Fibroblast of lung (primary cell): ENCODE measurements at regions not wholly inside any gene's neighbourhood (a gene's known extent, or its start where the extent isn't known, plus 50 kb on each side); places are given as distances from the start of the nearest gene placed in this dataset.

Experiments used
- DNase-seq, 2 donors: peaks; one replicate each; pipeline versions ENCODE4 v3.0.0 to v3.0.0-alpha.2; 2010; ENCODE audit warnings: low read depth in 2 of 2
- H2AFZ ChIP-seq: 2 replicates; pipeline ENCODE4 v1.5.1; 2012; ENCODE audit warnings: low read length, control low read depth, inconsistent platforms
- H3K27ac ChIP-seq: 2 replicates; pipeline ENCODE4 v1.5.1; 2011; ENCODE audit warnings: low read length, control low read depth; ENCODE audit not compliant: insufficient read depth
- H3K27me3 ChIP-seq: 2 replicates; pipeline ENCODE4 v1.5.1; 2011; ENCODE audit warnings: mild to moderate bottlenecking, low read length; ENCODE audit not compliant: control insufficient read depth, insufficient read depth
- H3K36me3 ChIP-seq: 2 replicates; pipeline ENCODE4 v1.5.1; 2011; ENCODE audit warnings: low read length; ENCODE audit not compliant: control insufficient read depth, insufficient read depth
- H3K4me1 ChIP-seq: 2 replicates; pipeline ENCODE4 v1.5.1; 2011; ENCODE audit warnings: low read length; ENCODE audit not compliant: control insufficient read depth, insufficient read depth; ENCODE audit errors: extremely low read depth
- H3K4me2 ChIP-seq: 2 replicates; pipeline ENCODE4 v1.5.1; 2011; ENCODE audit warnings: low read length, control low read depth; ENCODE audit not compliant: insufficient read depth; ENCODE audit errors: extremely low read depth
- H3K4me3 ChIP-seq, 4 experiments: fragments of 200-600 bp in 1 of 4; sonication (generic) in 1 of 4; replicated peaks in 1 of 4; 2 replicates each; pipeline ENCODE4 v1.5.1; 2011 to 2016; ENCODE audit warnings: low read length in 4 of 4, low read depth in 3 of 4, mild to moderate bottlenecking in 3 of 4, control low read depth in 2 of 4, inconsistent platforms in 1 of 4, mixed read lengths in 1 of 4; ENCODE audit not compliant: insufficient read depth in 1 of 4; ENCODE audit errors: control extremely low read depth in 1 of 4
- H3K79me2 ChIP-seq: 2 replicates; pipeline ENCODE4 v1.5.1; 2012; ENCODE audit warnings: mild to moderate bottlenecking, low read length, inconsistent platforms; ENCODE audit not compliant: control insufficient read depth, insufficient read depth
- H3K9ac ChIP-seq: 2 replicates; pipeline ENCODE4 v1.5.1; 2011; ENCODE audit warnings: mild to moderate bottlenecking, low read length, control low read depth; ENCODE audit not compliant: insufficient read depth
- H3K9me3 ChIP-seq: 2 replicates; pipeline ENCODE4 v1.5.1; 2012; ENCODE audit warnings: low read depth, low read length; ENCODE audit not compliant: control insufficient read depth, insufficient read depth
- H4K20me1 ChIP-seq: 2 replicates; pipeline ENCODE4 v1.5.1; 2011; ENCODE audit warnings: low read length; ENCODE audit not compliant: control insufficient read depth, insufficient read depth; ENCODE audit errors: extremely low read depth
- EZH2 ChIP-seq: IDR thresholded peaks from 2 replicates; pipeline ENCODE4 v1.5.1; 2012; ENCODE audit warnings: low read length, control low read depth, mild to moderate bottlenecking; ENCODE audit errors: missing control alignments
- TF ChIP-seq, protein P1 (sequence below), 2 donors: IDR thresholded peaks in 1 of 2; conservative IDR thresholded peaks in 1 of 2; 1 replicate in 1 of 2; 2 replicates in 1 of 2; pipeline ENCODE4 v1.5.1; 2011 to 2012; ENCODE audit warnings: low read length in 2 of 2, control low read depth in 1 of 2, inconsistent platforms in 1 of 2, low read depth in 1 of 2, mild to moderate bottlenecking in 1 of 2

- Histone ChIP-seq H3K27me3 (no peaks in the 10 kb centered on the region), H4K20me1 (no peaks in the 10 kb centered on the region), H3K79me2 (no peaks in the 10 kb centered on the region), H3K27ac (no peak overlapping the region), H3K9me3 (no peaks in the 10 kb centered on the region), H2AFZ (no peak overlapping the region), H3K9ac (no peak overlapping the region), H3K36me3 (no peaks in the 10 kb centered on the region), H3K4me1 (no peaks in the 10 kb centered on the region), H3K4me3 (no peak overlapping the region), H3K4me2 (no peak overlapping the region)
- DNase-seq, result no peak
- TF ChIP-seq EZH2, result no peak
- TF ChIP-seq, protein P1, sequence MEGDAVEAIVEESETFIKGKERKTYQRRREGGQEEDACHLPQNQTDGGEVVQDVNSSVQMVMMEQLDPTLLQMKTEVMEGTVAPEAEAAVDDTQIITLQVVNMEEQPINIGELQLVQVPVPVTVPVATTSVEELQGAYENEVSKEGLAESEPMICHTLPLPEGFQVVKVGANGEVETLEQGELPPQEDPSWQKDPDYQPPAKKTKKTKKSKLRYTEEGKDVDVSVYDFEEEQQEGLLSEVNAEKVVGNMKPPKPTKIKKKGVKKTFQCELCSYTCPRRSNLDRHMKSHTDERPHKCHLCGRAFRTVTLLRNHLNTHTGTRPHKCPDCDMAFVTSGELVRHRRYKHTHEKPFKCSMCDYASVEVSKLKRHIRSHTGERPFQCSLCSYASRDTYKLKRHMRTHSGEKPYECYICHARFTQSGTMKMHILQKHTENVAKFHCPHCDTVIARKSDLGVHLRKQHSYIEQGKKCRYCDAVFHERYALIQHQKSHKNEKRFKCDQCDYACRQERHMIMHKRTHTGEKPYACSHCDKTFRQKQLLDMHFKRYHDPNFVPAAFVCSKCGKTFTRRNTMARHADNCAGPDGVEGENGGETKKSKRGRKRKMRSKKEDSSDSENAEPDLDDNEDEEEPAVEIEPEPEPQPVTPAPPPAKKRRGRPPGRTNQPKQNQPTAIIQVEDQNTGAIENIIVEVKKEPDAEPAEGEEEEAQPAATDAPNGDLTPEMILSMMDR (conservative IDR thresholded peaks at IDR 0.05 in 1 of 2, IDR thresholded peaks at IDR 0.05 in 1 of 2; ENCODE audit: low read depth in 1 of 2, low read length in 2 of 2), result no peak
These were observed 260.5 kb downstream of the GADD45G start for GRCh38 chr9:89865357-89865756.

GRCh38 chr9:89865981-89866380, 261.2 kb downstream of the GADD45G start:
- no peak overlapping the region for H3K9ac ChIP-seq
- no peak overlapping the region for H3K4me2 ChIP-seq
- no peaks in the 10 kb centered on the region for H3K27me3 ChIP-seq
- no peak overlapping the region for H3K27ac ChIP-seq
- no peaks in the 10 kb centered on the region for H3K9me3 ChIP-seq
- H2AFZ ChIP-seq, result no peak overlapping the region
- no peaks in the 10 kb centered on the region for H3K4me1 ChIP-seq
- no peaks in the 10 kb centered on the region for H4K20me1 ChIP-seq
- TF ChIP-seq EZH2, result no peak
- TF ChIP-seq, protein P1 (conservative IDR thresholded peaks at IDR 0.05 in 1 of 2, IDR thresholded peaks at IDR 0.05 in 1 of 2; ENCODE audit: low read depth in 1 of 2, low read length in 2 of 2), result no peak
- no peaks in the 10 kb centered on the region for H3K36me3 ChIP-seq
- no peaks in the 10 kb centered on the region for H3K79me2 ChIP-seq
- no peak for DNase-seq
- H3K4me3 ChIP-seq, result no peak overlapping the region

DNA sequence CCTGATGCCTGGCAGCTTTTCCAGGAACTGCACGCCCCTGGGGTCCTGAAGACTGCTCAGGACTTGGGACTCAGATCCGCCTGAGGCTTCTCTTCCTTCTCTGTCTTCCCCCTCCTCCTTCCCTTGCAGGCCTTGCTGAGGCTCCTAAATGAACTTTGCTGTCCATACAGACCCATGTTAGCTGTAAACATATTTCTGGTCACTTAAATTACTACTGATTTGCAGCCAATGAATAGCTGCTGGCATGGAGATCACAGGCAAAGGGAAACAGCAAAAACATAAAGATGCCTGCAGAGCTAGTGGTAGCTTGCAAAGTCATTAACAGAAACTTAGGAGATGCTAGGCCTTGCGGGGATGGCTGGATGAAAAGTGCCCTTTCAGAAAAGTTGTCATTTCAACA, 261.9 kb downstream of the GADD45G start:
- Histone ChIP-seq H4K20me1 (no peaks in the 10 kb centered on the region), H3K4me1 (no peaks in the 10 kb centered on the region), H3K79me2 (no peaks in the 10 kb centered on the region), H3K9ac (no peak overlapping the region), H3K4me2 (no peak overlapping the region), H3K27me3 (no peaks in the 10 kb centered on the region), H3K4me3 (no peak overlapping the region), H3K27ac (no peak overlapping the region), H3K9me3 (no peaks in the 10 kb centered on the region), H3K36me3 (no peaks in the 10 kb centered on the region), H2AFZ (no peak overlapping the region)
- DNase-seq, result no peak
- no peak for TF ChIP-seq EZH2
- TF ChIP-seq, protein P1 (conservative IDR thresholded peaks at IDR 0.05 in 1 of 2, IDR thresholded peaks at IDR 0.05 in 1 of 2; ENCODE audit: low read depth in 1 of 2, low read length in 2 of 2), result no peak
